DLD1 (cell line): ENCODE measurements at regions not wholly inside any gene's neighbourhood (a gene's known extent, or its start where the extent isn't known, plus 50 kb on each side); places are given as distances from the start of the nearest gene placed in this dataset.

Source experiments
- in situ Hi-C: cut with HindIII; loops from 2 replicates; pipeline ENCODE4 v1.10.0; 2017; ENCODE audit warnings: low sequenced_read_pairs

DNA sequence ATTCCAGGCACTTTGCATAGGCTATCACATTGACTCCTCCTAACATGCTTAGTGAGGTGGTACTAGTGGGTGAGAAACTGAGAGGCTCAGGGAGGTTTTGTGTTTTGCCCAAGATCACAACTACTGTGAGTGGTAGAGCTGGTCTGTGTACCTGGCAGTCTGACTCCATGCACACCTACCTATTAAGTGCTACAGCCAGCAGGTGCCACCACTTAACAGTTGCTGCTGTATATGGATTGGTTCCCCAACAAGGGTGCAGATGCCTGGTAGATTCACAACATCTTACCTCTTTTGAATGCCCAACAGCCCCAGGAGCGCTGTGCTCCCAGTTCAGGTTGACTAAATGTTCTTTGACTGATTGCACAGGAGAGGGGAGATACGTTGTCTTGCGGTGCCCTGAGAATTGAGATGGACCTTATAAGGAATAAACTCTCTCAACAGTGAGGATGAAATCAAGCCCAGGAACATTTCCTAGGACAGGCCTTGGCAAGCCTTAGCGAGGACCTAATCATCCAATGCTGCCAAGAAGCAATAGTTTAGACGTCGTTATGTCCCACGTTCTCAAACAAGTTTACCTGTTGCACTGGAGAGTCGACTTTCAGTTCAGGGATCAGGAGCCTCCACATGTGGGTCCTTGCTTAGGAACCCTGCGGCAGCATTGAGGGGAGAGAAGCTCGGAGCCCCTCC is 78.9 kb upstream of the F3 start:
- in situ Hi-C loops = loop anchor here (25.0 kb wide), 1 partner anchor 167 kb away; no protein-coding TSS in a partner anchor

DNA sequence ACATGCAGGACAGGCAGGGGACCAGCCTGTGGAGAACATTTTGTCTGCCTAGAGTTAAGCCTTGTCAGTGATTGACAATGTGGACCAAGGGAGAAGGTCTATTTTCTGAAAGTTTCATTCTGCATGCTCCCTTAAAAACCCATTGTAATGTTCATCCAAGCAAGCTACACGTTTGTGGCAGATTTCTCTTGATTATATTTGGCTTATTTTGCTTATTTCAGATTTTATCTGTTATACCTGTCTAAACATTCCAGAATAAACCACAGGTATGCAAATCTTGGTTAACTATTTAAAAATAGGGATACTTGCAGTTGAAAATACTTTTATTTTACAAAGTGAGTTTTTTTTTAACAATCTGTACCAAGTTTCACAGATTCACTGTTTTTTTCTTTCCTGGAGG is 78.2 kb upstream of the F3 start:
- in situ Hi-C loops = loop anchor here (25.0 kb wide), 1 partner anchor 168 kb away; no protein-coding TSS in a partner anchor

DNA sequence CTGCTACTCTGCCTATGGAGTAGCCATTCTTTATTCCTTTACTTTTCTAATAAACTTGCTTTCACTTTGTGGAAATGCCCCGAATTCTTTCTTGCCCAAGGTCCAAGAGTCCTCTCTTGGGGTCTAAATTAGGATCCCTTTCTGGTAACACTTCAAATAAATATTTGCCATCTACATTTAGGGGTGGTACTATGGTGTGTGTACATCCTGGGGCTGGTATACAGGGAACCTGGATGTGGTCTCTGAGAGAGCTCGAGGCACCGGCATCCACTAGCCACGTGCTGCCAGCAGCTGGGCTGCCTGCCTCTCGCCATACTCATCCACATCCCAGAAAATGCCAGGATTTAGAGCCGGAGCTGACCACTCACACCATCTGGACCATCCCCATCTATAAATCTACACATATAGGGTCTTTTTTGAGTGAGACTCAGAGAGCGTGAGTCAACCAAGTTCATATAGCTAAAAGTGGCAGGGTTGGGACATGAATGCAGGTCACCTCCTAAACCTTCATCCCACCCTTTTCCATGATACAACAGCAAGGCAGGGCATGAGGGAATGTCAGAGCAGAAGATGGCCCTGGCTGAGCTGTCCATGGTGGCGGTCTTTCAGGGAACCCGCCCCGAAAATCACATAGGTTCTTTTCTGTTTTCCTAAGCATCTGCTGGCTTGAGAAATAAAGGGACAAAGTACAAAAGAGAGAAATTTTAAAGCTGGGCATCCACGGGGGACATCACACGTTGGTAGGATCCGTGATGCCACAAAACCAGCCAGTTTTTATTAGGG is 76.6 kb upstream of the F3 start:
- in situ Hi-C loops = loop anchor here (25.0 kb wide), 1 partner anchor 169 kb away; no protein-coding TSS in a partner anchor

DNA sequence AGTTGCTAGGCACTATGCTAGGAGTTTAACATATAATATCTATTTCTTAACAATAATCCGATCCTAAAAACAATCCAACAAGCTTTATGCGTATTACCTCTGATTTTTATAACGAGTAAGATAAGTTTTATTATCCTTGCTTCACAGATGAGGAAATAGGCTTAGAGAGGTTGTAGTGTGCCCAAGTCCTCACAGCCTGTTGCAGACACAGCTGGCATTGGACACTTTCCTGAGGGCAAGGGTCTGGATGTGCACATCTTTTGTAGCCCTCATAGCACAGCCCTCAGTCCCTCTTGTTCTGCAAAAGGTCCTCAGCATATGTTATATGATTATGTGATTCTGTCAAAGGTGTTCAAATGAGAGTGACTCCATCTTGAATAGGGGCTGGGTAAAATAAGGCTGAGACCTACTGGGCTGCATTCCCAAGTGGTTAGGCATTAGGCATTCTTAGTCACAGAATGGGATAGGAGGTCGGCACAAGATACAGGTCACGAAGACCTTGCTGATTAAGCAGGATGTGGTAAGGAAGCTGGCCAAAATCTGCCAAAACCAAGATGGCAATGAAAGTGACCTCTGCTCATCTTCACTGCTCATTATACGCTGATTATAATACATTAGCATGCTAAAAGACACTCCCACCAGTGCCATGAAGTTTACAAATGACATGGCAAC is 75.7 kb upstream of the F3 start:
- in situ Hi-C loops = loop anchor here (25.0 kb wide), 1 partner anchor 170 kb away; no protein-coding TSS in a partner anchor

DNA sequence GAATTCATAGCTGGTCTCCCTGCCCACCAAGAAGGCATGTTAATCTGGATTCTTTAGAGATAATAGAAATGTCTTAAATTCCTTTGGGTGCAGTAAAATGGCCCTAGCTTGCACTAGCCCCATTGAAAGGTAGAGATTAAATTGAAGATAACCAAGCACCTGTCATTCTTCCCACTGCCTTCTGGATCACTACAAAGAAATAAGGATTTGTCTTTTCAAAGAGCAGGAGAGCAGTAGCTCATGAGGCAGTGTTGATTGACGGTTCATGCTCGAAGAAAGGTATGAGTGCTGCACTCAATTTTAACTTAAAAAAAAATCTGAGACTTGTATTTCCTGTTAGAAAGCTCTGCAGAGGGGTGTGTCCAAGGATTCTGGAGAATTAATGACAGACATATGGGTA is 74.9 kb upstream of the F3 start:
- in situ Hi-C loops = loop anchor here (25.0 kb wide), 1 partner anchor 171 kb away; no protein-coding TSS in a partner anchor

DNA sequence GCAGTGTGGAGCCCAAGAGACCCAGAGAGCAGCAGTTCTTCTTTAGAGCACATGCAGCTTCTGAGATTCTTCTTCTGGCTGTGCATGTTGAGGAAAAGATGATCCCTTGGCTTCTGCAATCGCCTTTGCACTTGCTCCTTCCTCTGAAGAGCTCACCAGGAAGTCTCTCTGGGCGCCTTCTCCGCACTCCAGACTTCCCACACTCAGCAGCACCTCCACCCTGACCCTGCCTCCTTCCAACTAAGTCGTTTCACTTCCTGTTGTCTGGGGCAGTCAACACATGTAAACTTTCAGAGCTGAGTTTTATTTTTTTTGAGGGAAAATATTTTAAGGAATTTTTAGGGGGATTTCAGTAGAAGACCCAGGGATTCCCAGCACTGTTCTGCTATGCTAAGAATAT is 73.4 kb upstream of the F3 start:
- in situ Hi-C loops = loop anchor here (25.0 kb wide), 1 partner anchor 172 kb away; no protein-coding TSS in a partner anchor

DNA sequence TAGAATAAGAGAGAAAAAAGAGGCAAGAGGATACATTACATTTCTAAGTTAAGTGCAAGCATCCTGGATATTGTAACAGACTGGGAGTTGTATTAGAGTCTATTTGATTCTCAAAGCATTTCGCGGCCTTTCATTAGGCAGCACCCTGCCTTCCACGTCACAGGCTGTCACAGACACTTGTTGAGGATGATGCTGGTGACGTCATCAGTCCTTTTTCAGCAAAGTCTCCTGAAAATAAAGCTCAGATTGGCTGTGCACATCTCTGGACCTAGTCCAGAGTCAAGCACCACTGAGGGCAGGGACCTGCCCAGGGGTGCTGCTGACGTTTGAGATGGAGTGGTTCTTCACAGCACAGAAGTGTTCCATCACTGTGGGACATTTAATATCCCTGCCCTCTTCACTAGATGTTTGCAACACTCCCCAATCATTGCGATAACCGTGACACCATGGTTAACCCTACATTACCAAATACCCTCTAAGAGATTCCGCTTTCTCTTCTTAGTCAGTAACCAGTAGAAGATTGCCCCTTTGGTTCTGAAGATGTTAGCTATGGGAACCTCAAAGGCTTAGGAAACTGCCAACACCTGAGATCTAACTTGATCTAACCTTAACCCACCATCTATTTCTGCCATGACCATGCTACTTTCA is 72.7 kb upstream of the F3 start:
- in situ Hi-C loops = loop anchor here (25.0 kb wide), 1 partner anchor 173 kb away; no protein-coding TSS in a partner anchor

DNA sequence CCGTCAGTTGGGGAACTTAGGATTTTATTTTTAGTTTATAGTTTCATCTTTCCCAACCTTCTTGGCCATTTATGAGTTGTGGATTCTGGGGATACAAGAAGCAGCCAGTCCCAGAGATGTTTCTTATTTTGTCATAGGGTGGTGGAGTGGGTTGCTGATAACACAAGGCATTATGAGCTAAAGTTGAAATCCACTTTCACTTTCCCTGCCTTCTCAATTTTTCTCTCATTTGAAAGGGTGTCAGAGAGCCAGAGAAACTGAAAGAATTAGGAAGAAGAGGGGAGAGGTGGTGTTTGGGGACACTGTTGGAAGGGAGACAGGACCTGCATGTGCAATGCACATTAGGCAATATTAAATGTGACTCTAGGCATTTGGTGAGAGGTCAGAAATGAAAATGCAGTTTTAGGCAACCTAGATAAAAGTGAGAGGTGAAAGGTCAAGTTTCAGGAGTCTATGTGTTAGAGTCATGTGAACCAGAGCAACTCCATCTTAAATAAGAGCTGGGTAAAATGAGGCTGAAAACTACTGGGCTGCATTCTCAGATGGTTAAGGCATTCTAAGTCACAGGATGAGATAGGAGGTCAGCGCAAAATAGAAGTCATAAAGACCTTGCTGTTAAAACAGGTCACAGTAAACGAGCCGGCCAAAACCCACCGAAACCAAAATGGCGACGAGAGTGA is 71.1 kb upstream of the F3 start:
- in situ Hi-C loops = loop anchor here (25.0 kb wide), 1 partner anchor 175 kb away; no protein-coding TSS in a partner anchor

DNA sequence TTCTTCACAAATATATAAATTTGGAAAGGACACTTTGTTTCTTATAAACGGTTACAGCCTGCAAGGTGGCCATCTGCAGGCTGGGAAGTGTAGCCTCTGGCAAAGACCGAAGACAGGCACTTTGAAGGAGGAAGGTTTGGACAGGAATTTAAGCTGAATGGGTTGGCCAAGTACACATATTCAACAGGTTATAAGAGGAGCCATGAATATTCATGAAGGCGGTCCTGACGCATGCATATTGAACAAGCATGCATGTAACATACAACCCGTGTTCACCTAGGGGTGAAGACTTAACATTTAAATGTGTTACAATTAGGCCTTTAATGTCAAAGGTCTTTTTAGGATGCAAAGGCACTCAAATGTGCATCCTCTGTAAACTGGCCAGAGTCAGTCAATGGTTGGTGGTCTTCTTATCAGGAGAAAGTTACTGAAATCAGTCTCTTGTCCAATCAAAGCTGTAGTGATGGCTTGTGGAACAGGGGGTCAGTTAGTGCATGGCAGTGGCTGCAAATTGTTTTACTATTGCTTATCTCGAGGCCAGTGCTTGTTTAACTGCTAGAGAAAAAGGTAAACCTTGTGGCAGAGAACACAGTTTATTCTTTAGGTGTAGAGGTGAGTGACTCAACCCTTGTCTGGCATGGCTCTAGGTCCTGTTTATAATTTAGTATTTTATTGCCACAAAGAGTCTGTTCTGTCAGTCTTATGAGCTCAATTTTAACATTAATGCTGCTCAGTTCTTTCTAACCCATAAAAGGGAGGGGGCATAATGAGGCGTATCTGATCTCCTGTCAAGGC is 70.3 kb upstream of the F3 start:
- in situ Hi-C loops = loop anchor here (25.0 kb wide), 1 partner anchor 175 kb away; no protein-coding TSS in a partner anchor

DNA sequence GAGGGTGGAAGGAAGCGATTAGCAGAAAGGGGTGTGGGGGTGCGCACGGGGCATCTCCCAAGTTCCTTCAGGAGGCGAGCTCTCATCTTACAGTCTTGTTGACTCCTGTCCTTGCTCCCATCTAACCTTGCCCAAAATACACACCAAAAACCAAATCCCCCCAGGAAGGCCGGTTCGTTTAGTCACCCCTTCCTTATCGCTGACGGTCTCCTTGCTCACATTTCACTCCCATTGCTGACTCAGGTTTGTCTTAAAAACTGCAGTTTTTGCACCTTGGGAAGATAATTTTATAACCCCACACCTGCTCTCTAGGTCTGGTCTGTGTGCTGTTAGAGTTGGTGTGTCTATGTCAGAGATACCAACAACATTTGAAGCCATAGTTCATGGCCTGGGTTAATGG is 68.1 kb upstream of the F3 start:
- in situ Hi-C loops = loop anchor here (5.0 to 25.0 kb wide), 2 partner anchors 103 to 178 kb away; no protein-coding TSS in a partner anchor

DNA sequence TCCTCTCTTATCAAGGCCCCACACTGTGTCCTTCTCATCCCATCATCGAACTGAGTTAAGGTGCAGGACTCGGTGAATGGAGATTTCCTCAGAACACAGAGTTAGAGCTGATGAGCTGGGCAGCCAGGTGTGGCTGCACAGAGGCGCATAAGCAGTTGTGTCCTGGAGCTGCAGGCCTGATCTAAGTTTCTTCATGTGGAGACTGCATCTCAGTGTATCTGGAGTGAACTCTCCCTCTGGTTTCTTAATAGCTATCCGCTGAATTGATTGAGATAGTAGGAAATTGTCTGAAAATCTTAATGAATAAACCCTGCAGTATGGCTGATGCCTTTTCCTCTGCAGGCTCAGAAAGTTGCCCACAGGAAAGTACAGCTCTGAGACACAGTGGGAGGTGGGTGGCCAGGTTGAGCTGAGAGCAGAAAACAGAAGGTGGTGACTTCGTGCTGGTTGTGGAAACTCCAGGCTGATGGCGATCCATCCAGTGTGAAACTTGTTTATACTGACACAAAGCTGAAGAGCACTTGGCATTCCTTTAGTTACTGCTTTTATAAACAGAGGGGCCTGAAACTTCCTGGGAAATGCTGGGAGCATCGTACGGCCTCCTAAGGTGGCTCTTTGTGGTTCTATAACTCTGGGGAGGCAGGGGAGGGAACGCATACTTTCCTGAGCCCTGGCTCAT is 67.4 kb upstream of the F3 start:
- in situ Hi-C loops = loop anchor here (5.0 to 25.0 kb wide), 2 partner anchors 103 to 178 kb away; no protein-coding TSS in a partner anchor

DNA sequence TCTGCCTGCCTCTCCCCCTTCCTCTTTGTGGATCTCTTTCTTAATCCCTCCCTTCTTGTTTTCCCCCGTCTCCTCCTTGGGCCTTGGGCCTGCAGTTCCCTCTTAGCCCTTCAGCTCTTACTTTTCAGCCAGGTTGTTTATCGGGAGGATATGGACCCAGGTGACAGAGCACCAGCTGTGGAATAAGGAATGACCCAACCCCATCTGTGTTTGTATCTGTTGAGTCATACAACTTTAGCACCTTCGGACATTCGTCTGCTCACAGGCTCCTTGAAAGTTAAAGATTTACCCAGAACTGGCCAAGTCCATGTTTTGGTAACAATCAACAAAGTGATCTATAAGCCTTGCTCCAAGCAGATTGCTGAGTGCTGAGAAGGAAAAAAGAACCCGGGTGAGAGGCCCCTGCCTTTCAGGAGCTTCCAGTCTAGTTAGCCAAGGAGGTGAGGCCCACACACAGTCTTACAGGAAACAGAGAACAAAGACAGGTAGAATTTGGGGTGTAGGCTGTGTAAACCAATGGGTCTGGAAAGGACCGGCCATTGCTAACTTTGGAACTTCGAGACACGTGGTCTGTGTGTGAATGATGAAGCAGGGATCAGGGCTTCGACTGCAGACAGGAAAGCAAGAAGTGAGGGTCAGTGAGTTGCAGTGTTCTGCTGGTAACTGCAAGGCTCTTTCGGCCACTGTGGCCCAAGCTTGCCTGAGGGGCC is 66.7 kb upstream of the F3 start:
- in situ Hi-C loops = loop anchor here (5.0 to 25.0 kb wide), 2 partner anchors 104 to 179 kb away; no protein-coding TSS in a partner anchor

DNA sequence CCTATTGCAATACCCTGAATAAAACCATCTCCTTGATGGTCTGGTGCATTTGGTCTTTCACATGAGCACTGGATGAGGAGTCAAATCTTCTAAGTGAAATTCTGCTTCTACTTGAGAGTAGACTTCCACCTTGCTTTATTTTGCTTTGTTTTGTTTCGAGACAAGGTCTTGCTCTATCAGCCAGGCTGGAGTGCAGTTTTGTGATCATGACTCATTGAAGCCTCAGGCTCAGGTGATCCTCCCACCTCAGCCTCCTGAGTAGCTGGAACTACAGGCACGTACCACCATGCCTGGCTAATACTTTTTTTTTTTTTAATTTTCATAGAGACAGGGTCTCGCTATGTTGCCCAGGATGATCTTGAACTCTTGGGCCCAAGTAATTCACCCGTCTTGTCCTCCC is 65.8 kb upstream of the F3 start:
- in situ Hi-C loops = loop anchor here (5.0 to 25.0 kb wide), 2 partner anchors 105 to 180 kb away; no protein-coding TSS in a partner anchor

DNA sequence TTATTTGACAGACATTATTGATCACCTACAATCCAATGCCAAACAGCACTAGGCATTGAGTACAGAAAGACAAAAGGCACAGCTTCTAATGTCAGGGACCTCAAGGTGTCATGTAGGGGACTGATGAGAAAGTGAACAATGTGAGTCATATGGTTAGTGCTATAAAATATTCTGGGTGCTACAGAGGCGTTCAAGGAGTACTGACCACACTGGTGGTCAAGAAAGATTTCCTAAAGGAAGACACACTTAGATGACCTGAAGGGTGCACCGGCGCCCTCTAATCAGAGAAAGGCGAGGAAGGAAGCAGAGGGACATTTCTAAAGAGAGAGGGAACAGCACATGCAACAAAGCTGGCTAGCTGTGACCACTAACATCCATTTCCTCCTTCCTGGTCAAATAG is 64.9 kb upstream of the F3 start:
- in situ Hi-C loops = loop anchor here (5.0 to 25.0 kb wide), 2 partner anchors 106 to 181 kb away; no protein-coding TSS in a partner anchor

DNA sequence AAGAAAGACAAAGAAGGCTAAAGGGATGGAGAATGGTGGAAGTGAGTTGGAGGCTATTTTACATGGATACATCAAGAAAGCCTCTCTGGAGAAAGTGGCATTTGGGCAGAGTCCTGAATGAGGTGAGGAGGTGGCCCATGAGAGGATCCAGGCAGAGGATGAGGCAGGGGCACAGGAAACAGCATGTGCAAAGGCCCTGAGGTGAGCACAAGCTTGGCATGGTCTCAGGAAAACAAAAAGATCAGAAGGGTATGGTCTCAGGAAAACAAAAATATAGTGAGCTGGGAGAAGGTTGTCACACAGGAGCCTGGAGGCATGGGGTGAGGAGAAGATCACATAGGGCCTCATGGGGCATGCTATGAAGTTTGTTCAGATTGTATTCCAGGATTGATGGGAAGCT is 62.1 kb upstream of the F3 start:
- in situ Hi-C loops = loop anchor here (25.0 kb wide), 1 partner anchor 184 kb away; no protein-coding TSS in a partner anchor

DNA sequence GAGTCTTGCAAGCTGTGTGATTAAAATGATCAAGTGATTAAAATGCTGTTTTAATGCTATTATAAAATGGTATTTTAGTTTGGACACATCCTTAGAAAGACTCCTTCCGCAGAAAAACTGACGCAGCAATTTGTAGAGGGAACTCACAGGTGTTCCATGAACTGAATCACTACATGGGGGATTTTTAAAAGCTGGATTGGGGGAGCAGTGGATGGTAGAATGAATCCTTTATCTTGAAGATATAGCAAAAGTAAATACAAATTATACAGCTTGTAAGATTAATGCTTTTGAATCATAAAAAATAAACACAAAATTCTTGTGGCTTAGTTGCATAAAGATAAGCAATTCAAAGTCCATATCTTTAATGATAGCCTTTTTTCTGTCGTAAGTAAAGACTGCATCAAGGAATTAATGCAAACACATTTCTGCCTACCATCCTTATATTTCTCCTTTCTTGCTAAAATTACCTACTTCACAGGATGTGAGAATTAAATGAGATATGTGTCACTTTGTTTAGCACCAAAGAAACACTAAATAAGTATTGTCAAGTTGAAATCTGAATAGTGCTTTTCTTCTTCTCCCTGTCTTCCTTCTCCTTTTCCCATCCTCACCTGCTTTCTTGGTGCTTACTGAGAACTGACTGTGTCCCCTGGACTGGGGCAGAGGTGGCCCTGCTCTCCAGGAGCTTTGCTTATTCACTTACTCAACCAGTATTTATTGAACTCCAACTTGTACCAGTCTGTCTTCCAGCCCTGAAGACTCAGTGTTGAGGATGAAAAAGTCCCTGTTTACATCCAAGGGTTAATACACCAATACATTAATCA is 61.5 kb upstream of the F3 start:
- in situ Hi-C loops = loop anchor here (25.0 kb wide), 1 partner anchor 184 kb away; no protein-coding TSS in a partner anchor

DNA sequence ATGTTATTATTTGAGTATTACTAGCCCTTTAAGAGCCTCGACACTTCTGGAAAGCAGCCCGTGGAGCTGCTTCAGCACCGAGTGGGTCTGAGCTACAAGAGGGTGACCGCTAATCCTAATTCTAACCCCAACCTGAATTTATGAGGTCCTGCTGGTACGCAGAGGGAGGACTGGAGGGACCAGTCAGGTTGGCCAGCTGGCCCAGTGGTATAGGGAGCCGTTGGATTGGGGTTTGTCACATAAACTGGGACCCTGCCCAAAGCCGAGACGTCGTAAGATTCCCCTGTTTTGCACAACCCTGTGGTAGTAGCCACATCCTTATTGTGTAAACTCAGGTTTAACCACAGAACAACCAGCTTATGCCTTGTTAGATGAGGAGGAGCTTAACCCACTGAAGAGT is 60.8 kb upstream of the F3 start:
- in situ Hi-C loops = loop anchor here (25.0 kb wide), 1 partner anchor 185 kb away; no protein-coding TSS in a partner anchor
